Stromal cell of bone marrow (primary cell): ENCODE measurements at regions not wholly inside any gene's neighbourhood (a gene's known extent, or its start where the extent isn't known, plus 50 kb on each side); places are given as distances from the start of the nearest gene placed in this dataset.
"Not testable (repeated sequence)": the region's sequence is repeated elsewhere in the genome, so short reads cannot be mapped to it uniquely, and the experiment has no call there.

Experiments
- DNase-seq: peaks from one replicate; pipeline ENCODE4 v3.0.0-alpha.2; 2012; ENCODE audit warnings: low read depth

- no peak for DNase-seq
Measured at GRCh38 chr17:12195418-12195817, 174.7 kb downstream of the MAP2K4 start.

GRCh38 chr17:12201294-12201880, 180.7 kb downstream of the MAP2K4 start:
- DNase-seq = no peak

GRCh38 chr17:12209632-12210191, 189.0 kb downstream of the MAP2K4 start:
- no peak for DNase-seq

GRCh38 chr17:12220714-12221439, 200.2 kb downstream of the MAP2K4 start:
- not testable (repeated sequence) for DNase-seq

- no peak for DNase-seq
Measured at GRCh38 chr17:12222392-12222791, 201.7 kb downstream of the MAP2K4 start.

GRCh38 chr17:12227547-12227946, 206.9 kb downstream of the MAP2K4 start:
- no peak for DNase-seq

GRCh38 chr17:12229335-12229734, 208.7 kb downstream of the MAP2K4 start:
- no peak for DNase-seq

- DNase-seq = no peak
Measured at GRCh38 chr17:12230481-12231354, 210.0 kb downstream of the MAP2K4 start.

- no peak for DNase-seq
Measured at GRCh38 chr17:12231355-12231682, 210.6 kb downstream of the MAP2K4 start.

GRCh38 chr17:12239021-12239420, 218.3 kb downstream of the MAP2K4 start:
- DNase-seq = not testable (repeated sequence)

GRCh38 chr17:12242345-12242954, 221.8 kb downstream of the MAP2K4 start:
- DNase-seq = no peak

- no peak for DNase-seq
Measured at GRCh38 chr17:12247761-12248160, 227.1 kb downstream of the MAP2K4 start.

- DNase-seq = no peak
Measured at GRCh38 chr17:12250973-12251372, 230.3 kb downstream of the MAP2K4 start.

- no peak for DNase-seq
Measured at GRCh38 chr17:12252462-12252861, 231.8 kb downstream of the MAP2K4 start.

GRCh38 chr17:12254460-12254859, 233.8 kb downstream of the MAP2K4 start:
- no peak for DNase-seq

- DNase-seq = peak; percentile 38
Measured at GRCh38 chr17:12256380-12256995, 235.8 kb downstream of the MAP2K4 start.

GRCh38 chr17:12257176-12257575, 236.5 kb downstream of the MAP2K4 start:
- no peak for DNase-seq

GRCh38 chr17:12261354-12261753, 240.7 kb downstream of the MAP2K4 start:
- no peak for DNase-seq

GRCh38 chr17:12269751-12270150, 249.1 kb downstream of the MAP2K4 start:
- no peak for DNase-seq

- DNase-seq = no peak
Measured at GRCh38 chr17:12277827-12278226, 257.1 kb downstream of the MAP2K4 start.

- peak; percentile 28 for DNase-seq
Measured at GRCh38 chr17:12282056-12282455, 261.4 kb downstream of the MAP2K4 start.

GRCh38 chr17:12287953-12288352, 267.3 kb downstream of the MAP2K4 start:
- DNase-seq = no peak
